ENCODE measurements at regions not wholly inside any gene's neighbourhood (a gene's known extent, or its start where the extent isn't known, plus 50 kb on each side); places are given as distances from the start of the nearest gene placed in this dataset.

GRCh38 chr2:185895828-185896693 is 157.5 kb downstream of the FSIP2 start:
- Histone ChIP-seq H3K27ac (ENCODE audit: low read depth in 1 of 2, low read length in 2 of 2) (no peak overlapping the region), H3K9ac (ENCODE audit: low read depth in 1 of 2, low read length in 2 of 2) (no peak overlapping the region), H3K9me3 (ENCODE audit: control insufficient read depth in 4 of 4, low read length in 3 of 4) (no peaks in the 10 kb centered on the region), H3K36me3 (ENCODE audit: control insufficient read depth in 4 of 4, insufficient read depth in 3 of 4, low read depth in 1 of 4, low read length in 3 of 4) (no peaks in the 10 kb centered on the region), H3K27me3 (ENCODE audit: control insufficient read depth in 4 of 4, insufficient read depth in 4 of 4, low read length in 3 of 4) (no peaks in the 10 kb centered on the region), H3K4me3 (ENCODE audit: low read depth in 1 of 3, low read length in 3 of 3) (no peak overlapping the region), H3K4me1 (ENCODE audit: control insufficient read depth in 4 of 4, insufficient read depth in 4 of 4, low read length in 3 of 4) (peaks cover 0 to 11% (median 2%) of the 10 kb centered on the region in 4 donors)
- WGBS = 82% methylated on average over 5 of the region's 5 CpGs
- no peak for TF ChIP-seq FOXA2 (IDR thresholded peaks at IDR 0.05)
- TF ChIP-seq HNF4G (IDR thresholded peaks at IDR 0.05) = no peak
- no peak for TF ChIP-seq HNF4A (conservative IDR thresholded peaks at IDR 0.05)
- TF ChIP-seq CTCF (IDR thresholded peaks at IDR 0.05; ENCODE audit: low read depth, low read length, missing input control) = no peak
- no peak for TF ChIP-seq GABPA (IDR thresholded peaks at IDR 0.05 in 1 of 2, conservative IDR thresholded peaks at IDR 0.05 in 1 of 2)
- TF ChIP-seq ATF3 (IDR thresholded peaks at IDR 0.05) = no peak
- TF ChIP-seq MAX (IDR thresholded peaks at IDR 0.05) = no peak
- no peak for TF ChIP-seq JUND (IDR thresholded peaks at IDR 0.05)
- TF ChIP-seq YY1 (IDR thresholded peaks at IDR 0.05) = no peak
- TF ChIP-seq ZBTB33 (IDR thresholded peaks at IDR 0.05) = no peak
- no peak for TF ChIP-seq TAF1 (conservative IDR thresholded peaks at IDR 0.05)
- TF ChIP-seq FOXA1 (IDR thresholded peaks at IDR 0.05) = no peak
- TF ChIP-seq NR2F2 (IDR thresholded peaks at IDR 0.05) = no peak
- no peak for TF ChIP-seq RXRA (IDR thresholded peaks at IDR 0.05)
- TF ChIP-seq REST (IDR thresholded peaks at IDR 0.05) = no peak
- TF ChIP-seq SP1 (IDR thresholded peaks at IDR 0.05) = no peak
- no peak for TF ChIP-seq EGR1 (IDR thresholded peaks at IDR 0.05; ENCODE audit: low read depth in 2 of 2)
- no peak for TF ChIP-seq RAD21 (IDR thresholded peaks at IDR 0.05)
- no peak for DNase-seq (ENCODE audit: low spot score)

Measured in liver (tissue), 8 donors.